ENCODE measurements at regions not wholly inside any gene's neighbourhood (a gene's known extent, or its start where the extent isn't known, plus 50 kb on each side); places are given as distances from the start of the nearest gene placed in this dataset.

- DNase-seq = no peak
These were observed 435.2 kb downstream of the FGF9 start for GRCh38 chr13:22106058-22106457.

- DNase-seq = no peak
These were observed 436.7 kb downstream of the FGF9 start for GRCh38 chr13:22107549-22107948.

GRCh38 chr13:22108283-22108942 lies 437.5 kb downstream of the FGF9 start:
- no peak for DNase-seq

GRCh38 chr13:22108979-22109378 lies 438.1 kb downstream of the FGF9 start:
- DNase-seq = no peak

GRCh38 chr13:22110368-22110767 lies 439.5 kb downstream of the FGF9 start:
- DNase-seq = no peak

- DNase-seq = no peak
These were observed 440.4 kb downstream of the FGF9 start for GRCh38 chr13:22111152-22111783.

- no peak for DNase-seq
These were observed 441.1 kb downstream of the FGF9 start for GRCh38 chr13:22111961-22112360.

GRCh38 chr13:22112956-22113745 lies 442.3 kb downstream of the FGF9 start:
- DNase-seq = no peak

- peak; percentile 85 for DNase-seq
These were observed 443.9 kb downstream of the FGF9 start for GRCh38 chr13:22114630-22115311.

- no peak for DNase-seq
These were observed 447.3 kb downstream of the FGF9 start for GRCh38 chr13:22118158-22118557.

- DNase-seq = no peak
These were observed 449.8 kb downstream of the FGF9 start for GRCh38 chr13:22120646-22121045.

- no peak for DNase-seq
These were observed 450.4 kb downstream of the FGF9 start for GRCh38 chr13:22121146-22121739.

- no peak for DNase-seq
These were observed 455.7 kb downstream of the FGF9 start for GRCh38 chr13:22126433-22127021.

GRCh38 chr13:22127277-22128164 lies 456.6 kb downstream of the FGF9 start:
- no peak for DNase-seq

GRCh38 chr13:22128441-22129408 lies 457.9 kb downstream of the FGF9 start:
- DNase-seq = no peak

GRCh38 chr13:22130254-22130653 lies 459.4 kb downstream of the FGF9 start:
- no peak for DNase-seq

GRCh38 chr13:22134261-22134660 lies 463.4 kb downstream of the FGF9 start:
- DNase-seq = no peak

GRCh38 chr13:22135446-22135845 lies 464.6 kb downstream of the FGF9 start:
- no peak for DNase-seq

- DNase-seq = no peak
These were observed 466.6 kb downstream of the FGF9 start for GRCh38 chr13:22137361-22138050.

- no peak for DNase-seq
These were observed 468.1 kb downstream of the FGF9 start for GRCh38 chr13:22138947-22139346.

Data from RPMI8226 (cell line).